Fibroblast of mammary gland (primary cell): ENCODE measurements at regions not wholly inside any gene's neighbourhood (a gene's known extent, or its start where the extent isn't known, plus 50 kb on each side); places are given as distances from the start of the nearest gene placed in this dataset.
A peak's percentile ranks its signal among the peaks of the same experiment; 100 is the strongest.

Source experiments
- DNase-seq: peaks from one replicate; pipeline ENCODE4 v3.0.0-alpha.2; 2010; ENCODE audit warnings: low read depth
- H3K4me3 ChIP-seq: 2 replicates; pipeline ENCODE4 v1.5.1; 2011; ENCODE audit warnings: low read depth, mild to moderate bottlenecking, low read length, moderate library complexity; ENCODE audit not compliant: control insufficient read depth
- CTCF ChIP-seq: conservative IDR thresholded peaks from 2 replicates; pipeline ENCODE4 v1.5.1; 2011; ENCODE audit warnings: low read depth, low read length, inconsistent platforms; ENCODE audit not compliant: control insufficient read depth, insufficient read depth

GRCh38 chr1:115467196-115467595 is 129.1 kb upstream of the NGF start:
- no peak overlapping the region for H3K4me3 ChIP-seq
- no peak for TF ChIP-seq CTCF
- DNase-seq: no peak

- DNase-seq: no peak
- no peak overlapping the region for H3K4me3 ChIP-seq
- TF ChIP-seq CTCF: peak; percentile 18
Observed at GRCh38 chr1:115466433-115466832, 128.4 kb upstream of the NGF start.

- no peak for TF ChIP-seq CTCF
- H3K4me3 ChIP-seq: no peak overlapping the region
- no peak for DNase-seq
Observed at GRCh38 chr1:115465802-115466363, 127.8 kb upstream of the NGF start.

- DNase-seq: no peak
- TF ChIP-seq CTCF: no peak
Observed at GRCh38 chr1:115463347-115463746, 125.3 kb upstream of the NGF start.

GRCh38 chr1:115462566-115463076 is 124.6 kb upstream of the NGF start:
- no peak for DNase-seq
- no peak for TF ChIP-seq CTCF
- no peak overlapping the region for H3K4me3 ChIP-seq

More at GRCh38 chr1:115463347-115463746, 125.3 kb upstream of the NGF start:
- H3K4me3 ChIP-seq: no peak overlapping the region

- no peak for DNase-seq
Observed at GRCh38 chr1:115461526-115461925, 123.5 kb upstream of the NGF start.

More at GRCh38 chr1:115461526-115461925, 123.5 kb upstream of the NGF start:
- peak; percentile 2 for TF ChIP-seq CTCF
- no peak overlapping the region for H3K4me3 ChIP-seq
